Testis (tissue), 2 donors: ENCODE measurements at regions not wholly inside any gene's neighbourhood (a gene's known extent, or its start where the extent isn't known, plus 50 kb on each side); places are given as distances from the start of the nearest gene placed in this dataset.

Experiments used
- POLR2A ChIP-seq: fragments of 450-650 bp; IDR thresholded peaks from one replicate; pipeline ENCODE4 v1.6.1; 2017; ENCODE audit warnings: antibody characterized with exemption, mild to moderate bottlenecking, moderate library complexity
- TF ChIP-seq, protein P1 (sequence below), 3 experiments: fragments of 450-650 bp in 2 of 3; fragments of 200-600 bp in 1 of 3; sonication (generic) in 1 of 3; IDR thresholded peaks; one replicate each; pipeline ENCODE4 v1.5.1; 2016 to 2019; ENCODE audit warnings: antibody characterized with exemption in 3 of 3, mild to moderate bottlenecking in 2 of 3, moderate library complexity in 1 of 3

DNA sequence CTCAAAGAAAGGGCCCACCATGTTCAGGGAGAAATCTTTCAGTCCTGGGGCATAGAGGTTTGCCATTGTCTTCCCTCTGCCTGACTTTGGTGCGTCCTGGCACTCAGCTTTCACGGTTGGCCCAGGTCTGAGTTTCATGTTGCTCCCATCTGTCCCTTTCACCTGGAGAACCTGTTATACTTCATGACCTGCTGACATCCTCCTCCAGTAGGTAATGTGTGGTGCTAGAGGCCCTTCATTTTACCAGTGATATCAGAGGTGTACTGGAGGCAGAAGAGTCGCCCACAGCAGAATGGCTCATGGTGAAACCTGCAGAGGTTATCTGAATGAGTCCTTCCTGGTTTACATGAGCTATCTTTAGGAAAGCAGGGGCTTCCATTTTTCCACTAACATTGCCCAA is 128.8 kb upstream of the DLX2 start:
- TF ChIP-seq, protein P1, sequence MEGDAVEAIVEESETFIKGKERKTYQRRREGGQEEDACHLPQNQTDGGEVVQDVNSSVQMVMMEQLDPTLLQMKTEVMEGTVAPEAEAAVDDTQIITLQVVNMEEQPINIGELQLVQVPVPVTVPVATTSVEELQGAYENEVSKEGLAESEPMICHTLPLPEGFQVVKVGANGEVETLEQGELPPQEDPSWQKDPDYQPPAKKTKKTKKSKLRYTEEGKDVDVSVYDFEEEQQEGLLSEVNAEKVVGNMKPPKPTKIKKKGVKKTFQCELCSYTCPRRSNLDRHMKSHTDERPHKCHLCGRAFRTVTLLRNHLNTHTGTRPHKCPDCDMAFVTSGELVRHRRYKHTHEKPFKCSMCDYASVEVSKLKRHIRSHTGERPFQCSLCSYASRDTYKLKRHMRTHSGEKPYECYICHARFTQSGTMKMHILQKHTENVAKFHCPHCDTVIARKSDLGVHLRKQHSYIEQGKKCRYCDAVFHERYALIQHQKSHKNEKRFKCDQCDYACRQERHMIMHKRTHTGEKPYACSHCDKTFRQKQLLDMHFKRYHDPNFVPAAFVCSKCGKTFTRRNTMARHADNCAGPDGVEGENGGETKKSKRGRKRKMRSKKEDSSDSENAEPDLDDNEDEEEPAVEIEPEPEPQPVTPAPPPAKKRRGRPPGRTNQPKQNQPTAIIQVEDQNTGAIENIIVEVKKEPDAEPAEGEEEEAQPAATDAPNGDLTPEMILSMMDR (IDR thresholded peaks at IDR 0.05) = no peak
- no peak for TF ChIP-seq POLR2A
